ENCODE measurements at regions not wholly inside any gene's neighbourhood (a gene's known extent, or its start where the extent isn't known, plus 50 kb on each side); places are given as distances from the start of the nearest gene placed in this dataset.
A peak's percentile ranks its signal among the peaks of the same experiment; 100 is the strongest.

DNA sequence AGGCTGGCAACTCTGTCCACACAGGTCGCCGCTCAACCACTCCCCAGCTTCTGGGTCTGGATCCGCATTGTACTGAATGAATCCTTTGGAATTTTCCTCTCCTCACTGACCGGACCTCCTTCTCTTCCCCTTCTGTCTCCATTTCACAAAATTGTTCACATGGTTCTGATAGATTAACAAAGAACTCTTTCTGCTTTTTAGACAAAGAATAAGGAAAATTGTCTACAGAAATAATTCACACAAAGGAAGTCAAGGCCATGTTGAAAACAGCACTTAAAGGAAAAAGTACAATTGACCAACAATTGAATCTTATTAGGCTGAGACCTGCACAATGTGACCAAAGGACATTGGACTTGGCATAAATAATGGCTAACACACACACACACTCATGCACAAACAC is 73.6 kb upstream of the GLI2 start:
- Histone ChIP-seq H3K36me3 (ENCODE audit: control insufficient read depth, insufficient read depth, low read length) (no peaks in the 10 kb centered on the region), H3K9me3 (ENCODE audit: control insufficient read depth, insufficient read depth, low read length) (peaks cover 8% of the 10 kb centered on the region), H3K27ac (ENCODE audit: low read depth, low read length) (no peak overlapping the region), H3K4me3 (ENCODE audit: low read depth, low read length) (no peak overlapping the region), H3K4me1 (ENCODE audit: control insufficient read depth, insufficient read depth, low read length) (peaks cover 30% of the 10 kb centered on the region), H3K27me3 (ENCODE audit: control insufficient read depth, insufficient read depth, low read length) (peaks cover 8% of the 10 kb centered on the region)
- no peak for DNase-seq (ENCODE audit: low read depth in 4 of 6, low spot score in 6 of 6)
- WGBS (ENCODE audit: insufficient coverage), result 56% methylated on average over 3 of the region's 4 CpGs

DNA sequence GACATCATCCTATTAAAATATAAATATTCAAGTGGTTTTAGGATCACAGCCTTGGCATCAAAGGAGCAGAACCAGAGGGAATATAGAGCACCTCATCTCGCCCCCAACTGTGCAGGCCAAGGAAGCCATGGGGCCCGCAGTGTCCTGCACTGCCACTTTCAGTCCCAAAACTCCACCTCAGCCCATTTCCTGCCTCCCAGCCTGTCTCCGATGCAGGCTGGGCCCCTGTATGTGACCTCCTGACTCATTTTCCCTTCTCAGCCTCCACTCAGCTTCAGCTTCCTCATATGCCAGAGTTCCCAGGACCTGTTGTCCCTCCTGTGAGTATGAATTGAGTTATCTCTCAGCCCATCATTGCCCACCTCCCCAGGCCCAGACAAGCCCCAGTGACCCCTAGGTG is 72.9 kb upstream of the GLI2 start:
- H3K4me1 ChIP-seq (ENCODE audit: control insufficient read depth, insufficient read depth, low read length), result peaks cover 26% of the 10 kb centered on the region
- H3K27me3 ChIP-seq (ENCODE audit: control insufficient read depth, insufficient read depth, low read length), result peaks cover 8% of the 10 kb centered on the region
- no peak overlapping the region for H3K4me3 ChIP-seq (ENCODE audit: low read depth, low read length)
- no peak for DNase-seq (ENCODE audit: low read depth in 4 of 6, low spot score in 6 of 6)
- H3K9me3 ChIP-seq (ENCODE audit: control insufficient read depth, insufficient read depth, low read length), result peaks cover 8% of the 10 kb centered on the region
- H3K27ac ChIP-seq (ENCODE audit: low read depth, low read length), result no peak overlapping the region
- WGBS (ENCODE audit: insufficient coverage), result 77% methylated on average over 3 of the region's 3 CpGs
- H3K36me3 ChIP-seq (ENCODE audit: control insufficient read depth, insufficient read depth, low read length), result no peaks in the 10 kb centered on the region

DNA sequence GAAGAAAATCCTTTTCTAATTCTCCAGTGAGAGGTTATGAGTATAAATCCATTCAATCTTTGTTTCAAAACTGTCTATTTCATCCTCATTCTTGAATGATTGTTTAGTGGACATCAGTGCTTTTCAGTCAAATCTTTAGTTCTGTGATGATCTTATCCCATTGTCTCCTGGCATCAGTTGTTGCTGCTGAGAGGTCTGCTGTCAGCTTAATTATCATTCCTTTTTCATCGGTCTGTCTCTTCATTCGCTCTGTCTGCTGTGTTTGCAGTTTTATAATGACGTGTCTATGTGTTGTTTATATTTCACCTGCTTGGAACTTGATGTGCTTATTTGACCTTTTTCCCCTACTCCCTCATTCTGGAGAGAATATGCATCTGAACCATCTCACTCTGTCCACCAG is 69.2 kb upstream of the GLI2 start:
- H3K4me3 ChIP-seq (ENCODE audit: low read depth, low read length), result no peak overlapping the region
- no peak overlapping the region for H3K27ac ChIP-seq (ENCODE audit: low read depth, low read length)
- peaks cover 11% of the 10 kb centered on the region for H3K27me3 ChIP-seq (ENCODE audit: control insufficient read depth, insufficient read depth, low read length)
- peaks cover 28% of the 10 kb centered on the region for H3K4me1 ChIP-seq (ENCODE audit: control insufficient read depth, insufficient read depth, low read length)
- WGBS (ENCODE audit: insufficient coverage), result no CpG with 5 or more reads among the region's 3 CpGs
- DNase-seq (ENCODE audit: low read depth in 4 of 6, low spot score in 6 of 6), result no peak
- H3K9me3 ChIP-seq (ENCODE audit: control insufficient read depth, insufficient read depth, low read length), result peaks cover 8% of the 10 kb centered on the region
- no peaks in the 10 kb centered on the region for H3K36me3 ChIP-seq (ENCODE audit: control insufficient read depth, insufficient read depth, low read length)

DNA sequence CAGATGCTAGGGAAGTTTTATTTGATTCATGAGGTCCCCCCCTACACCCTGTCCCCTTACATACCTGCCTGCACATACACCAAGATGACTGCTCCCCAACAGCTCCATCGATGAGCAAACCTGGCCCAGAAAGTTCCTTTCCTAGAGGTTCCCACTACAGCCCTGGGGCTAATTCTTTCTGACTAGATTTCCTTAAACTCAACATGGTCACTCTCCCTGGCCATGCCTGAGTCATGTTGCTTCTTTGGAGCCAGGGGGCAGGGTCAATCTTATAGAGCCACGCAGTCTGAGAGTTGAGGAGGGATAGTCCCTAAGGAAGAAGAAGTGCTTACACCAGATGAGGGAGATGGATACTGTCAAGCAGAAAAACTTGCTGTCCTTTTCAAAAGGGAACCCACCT is 67.7 kb upstream of the GLI2 start:
- Histone ChIP-seq H3K9me3 (ENCODE audit: control insufficient read depth, insufficient read depth, low read length) (peaks cover 8% of the 10 kb centered on the region), H3K36me3 (ENCODE audit: control insufficient read depth, insufficient read depth, low read length) (no peaks in the 10 kb centered on the region), H3K27me3 (ENCODE audit: control insufficient read depth, insufficient read depth, low read length) (peaks cover 9% of the 10 kb centered on the region), H3K4me1 (ENCODE audit: control insufficient read depth, insufficient read depth, low read length) (peaks cover 19% of the 10 kb centered on the region), H3K4me3 (ENCODE audit: low read depth, low read length) (no peak overlapping the region), H3K27ac (ENCODE audit: low read depth, low read length) (no peak overlapping the region)
- 100% methylated on average over 1 of the region's 2 CpGs for WGBS (ENCODE audit: insufficient coverage)
- DNase-seq (ENCODE audit: low read depth in 4 of 6, low spot score in 6 of 6), result no peak

DNA sequence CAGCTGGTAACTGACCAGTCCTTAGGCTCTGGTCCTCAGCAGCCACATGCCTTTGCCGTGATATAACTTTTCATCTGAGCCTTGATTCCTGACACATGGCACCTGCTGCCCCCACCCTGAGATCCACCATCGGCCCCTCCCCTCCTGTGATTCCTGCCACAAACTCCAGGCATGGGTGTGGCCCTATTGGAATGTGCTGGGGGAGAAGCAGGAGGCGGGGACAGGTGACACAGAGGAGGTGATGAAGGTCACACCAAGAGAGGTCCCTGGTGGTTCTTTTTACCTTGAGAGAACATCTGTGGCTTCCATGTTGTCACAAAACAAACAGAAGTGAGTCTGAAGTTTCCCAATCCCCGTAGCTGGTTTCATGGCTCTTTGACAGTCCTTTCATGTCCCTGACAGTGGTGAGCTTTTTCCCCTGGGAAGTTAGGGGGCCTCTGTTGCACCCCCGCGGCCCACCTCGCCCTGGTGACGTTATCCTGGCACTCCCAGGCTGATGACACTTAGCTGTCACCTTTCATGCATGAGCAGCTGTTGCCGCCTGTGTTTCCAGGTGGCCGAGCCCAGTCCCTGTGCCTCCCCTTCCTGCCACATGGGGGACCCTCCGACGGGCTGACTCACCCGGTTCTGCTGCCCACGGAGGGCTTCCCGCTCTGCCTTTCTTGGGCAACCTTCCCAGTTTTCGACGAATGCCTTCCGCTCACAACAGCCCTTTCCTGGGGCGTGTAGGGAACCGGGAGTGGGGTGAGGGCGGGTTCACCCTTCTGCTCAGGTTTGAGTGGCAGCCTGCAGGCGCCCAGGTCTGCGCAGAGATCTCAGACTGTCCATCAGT is 66.3 kb upstream of the GLI2 start:
- peak in 1 of 6 donors; percentile 42 for DNase-seq (ENCODE audit: low read depth in 4 of 6, low spot score in 6 of 6)
- Histone ChIP-seq H3K27ac (ENCODE audit: low read depth, low read length) (no peak overlapping the region), H3K4me1 (ENCODE audit: control insufficient read depth, insufficient read depth, low read length) (peaks cover 19% of the 10 kb centered on the region), H3K27me3 (ENCODE audit: control insufficient read depth, insufficient read depth, low read length) (peaks cover 9% of the 10 kb centered on the region), H3K36me3 (ENCODE audit: control insufficient read depth, insufficient read depth, low read length) (no peaks in the 10 kb centered on the region), H3K4me3 (ENCODE audit: low read depth, low read length) (no peak overlapping the region), H3K9me3 (ENCODE audit: control insufficient read depth, insufficient read depth, low read length) (peaks cover 7% of the 10 kb centered on the region)
- WGBS (ENCODE audit: insufficient coverage), result 34% methylated on average over 21 of the region's 23 CpGs

DNA sequence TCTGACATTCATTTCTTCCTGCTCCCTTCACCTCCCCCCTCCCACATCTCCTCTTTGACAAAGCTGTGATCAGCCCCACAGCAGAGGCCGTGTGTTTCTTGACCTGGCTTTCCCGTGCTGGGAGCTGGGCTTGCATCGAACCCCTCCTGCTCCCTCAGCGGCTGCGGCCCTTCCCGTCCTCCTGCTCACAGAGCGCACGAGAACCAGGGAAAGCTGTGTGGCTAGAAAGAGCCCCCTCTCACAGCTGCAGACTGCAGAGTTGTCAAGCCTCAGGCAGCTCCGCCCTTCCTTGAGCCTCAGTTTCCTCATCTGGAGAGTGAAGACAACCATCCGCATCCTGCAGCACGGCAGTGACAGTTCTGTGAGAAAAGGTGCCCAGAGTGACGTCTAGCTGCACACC is 65.7 kb upstream of the GLI2 start:
- H3K9me3 ChIP-seq (ENCODE audit: control insufficient read depth, insufficient read depth, low read length), result peaks cover 6% of the 10 kb centered on the region
- no peak overlapping the region for H3K27ac ChIP-seq (ENCODE audit: low read depth, low read length)
- H3K4me1 ChIP-seq (ENCODE audit: control insufficient read depth, insufficient read depth, low read length), result peaks cover 19% of the 10 kb centered on the region
- 84% methylated on average over 12 of the region's 12 CpGs for WGBS (ENCODE audit: insufficient coverage)
- no peak overlapping the region for H3K4me3 ChIP-seq (ENCODE audit: low read depth, low read length)
- H3K36me3 ChIP-seq (ENCODE audit: control insufficient read depth, insufficient read depth, low read length), result no peaks in the 10 kb centered on the region
- H3K27me3 ChIP-seq (ENCODE audit: control insufficient read depth, insufficient read depth, low read length), result peaks cover 9% of the 10 kb centered on the region
- DNase-seq (ENCODE audit: low read depth in 4 of 6, low spot score in 6 of 6), result no peak

DNA sequence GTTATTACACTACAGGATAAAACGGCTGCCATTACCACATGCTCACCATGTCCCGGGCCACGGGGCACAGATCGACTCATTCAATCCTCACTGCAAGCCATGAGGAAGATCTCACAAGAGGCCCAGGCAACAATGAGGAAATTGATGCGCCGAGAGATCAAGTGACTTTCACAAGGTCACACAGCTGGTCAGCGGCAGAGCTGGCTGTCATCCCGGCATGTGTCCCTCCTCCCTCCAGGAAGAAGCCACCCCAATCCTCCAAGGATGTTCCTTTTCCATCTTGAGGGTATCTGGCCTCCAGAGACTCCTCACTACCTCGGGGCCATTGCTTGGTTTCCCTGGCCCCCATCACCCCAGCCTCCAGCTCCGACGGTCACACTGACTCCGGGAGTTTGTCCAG is 65.3 kb upstream of the GLI2 start:
- H3K36me3 ChIP-seq (ENCODE audit: control insufficient read depth, insufficient read depth, low read length), result no peaks in the 10 kb centered on the region
- H3K4me3 ChIP-seq (ENCODE audit: low read depth, low read length), result no peak overlapping the region
- no peak overlapping the region for H3K27ac ChIP-seq (ENCODE audit: low read depth, low read length)
- WGBS (ENCODE audit: insufficient coverage), result 90% methylated on average over 11 of the region's 12 CpGs
- peaks cover 10% of the 10 kb centered on the region for H3K27me3 ChIP-seq (ENCODE audit: control insufficient read depth, insufficient read depth, low read length)
- peaks cover 6% of the 10 kb centered on the region for H3K9me3 ChIP-seq (ENCODE audit: control insufficient read depth, insufficient read depth, low read length)
- H3K4me1 ChIP-seq (ENCODE audit: control insufficient read depth, insufficient read depth, low read length), result peaks cover 19% of the 10 kb centered on the region
- DNase-seq (ENCODE audit: low read depth in 4 of 6, low spot score in 6 of 6), result no peak

DNA sequence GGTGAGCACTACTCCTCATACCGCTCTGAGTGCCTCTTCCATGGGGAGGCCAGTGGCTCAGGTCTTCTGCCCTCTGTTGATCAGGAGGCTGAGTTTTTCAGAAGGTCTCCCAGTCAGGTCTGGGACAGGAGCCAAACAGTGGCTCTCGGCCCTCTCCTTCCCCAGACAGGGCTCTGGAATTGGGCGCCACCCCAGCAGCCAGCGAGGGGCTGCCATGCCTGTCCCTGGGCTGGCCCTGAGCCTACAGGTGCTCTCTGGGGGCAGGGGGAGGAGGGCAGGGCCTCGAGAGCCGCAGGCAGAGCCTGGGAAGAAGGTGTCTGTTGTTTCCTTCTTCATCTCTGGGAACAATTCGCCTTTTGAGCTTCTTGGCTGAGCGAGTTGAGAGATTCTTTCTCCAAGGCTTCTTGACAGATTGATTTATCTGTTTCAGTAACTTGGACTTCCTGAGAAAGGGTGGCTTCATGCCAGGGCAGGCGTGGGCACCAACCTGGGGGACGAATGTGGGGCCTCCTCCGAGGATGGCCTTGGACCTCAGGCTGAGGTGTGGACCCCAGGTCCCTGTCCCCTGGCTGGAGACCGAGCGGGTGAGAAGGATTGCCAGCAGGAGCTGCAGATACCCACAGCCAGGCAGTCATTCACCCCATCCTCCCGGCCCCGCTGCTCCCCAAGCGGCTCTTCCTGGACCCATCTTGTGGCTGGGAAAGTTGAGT is 64.7 kb upstream of the GLI2 start:
- no peak overlapping the region for H3K4me3 ChIP-seq (ENCODE audit: low read depth, low read length)
- H3K27ac ChIP-seq (ENCODE audit: low read depth, low read length), result no peak overlapping the region
- DNase-seq (ENCODE audit: low read depth in 4 of 6, low spot score in 6 of 6), result no peak
- peaks cover 6% of the 10 kb centered on the region for H3K9me3 ChIP-seq (ENCODE audit: control insufficient read depth, insufficient read depth, low read length)
- WGBS (ENCODE audit: insufficient coverage), result 57% methylated on average over 16 of the region's 16 CpGs
- H3K27me3 ChIP-seq (ENCODE audit: control insufficient read depth, insufficient read depth, low read length), result peaks cover 15% of the 10 kb centered on the region
- no peaks in the 10 kb centered on the region for H3K36me3 ChIP-seq (ENCODE audit: control insufficient read depth, insufficient read depth, low read length)
- peaks cover 19% of the 10 kb centered on the region for H3K4me1 ChIP-seq (ENCODE audit: control insufficient read depth, insufficient read depth, low read length)

DNA sequence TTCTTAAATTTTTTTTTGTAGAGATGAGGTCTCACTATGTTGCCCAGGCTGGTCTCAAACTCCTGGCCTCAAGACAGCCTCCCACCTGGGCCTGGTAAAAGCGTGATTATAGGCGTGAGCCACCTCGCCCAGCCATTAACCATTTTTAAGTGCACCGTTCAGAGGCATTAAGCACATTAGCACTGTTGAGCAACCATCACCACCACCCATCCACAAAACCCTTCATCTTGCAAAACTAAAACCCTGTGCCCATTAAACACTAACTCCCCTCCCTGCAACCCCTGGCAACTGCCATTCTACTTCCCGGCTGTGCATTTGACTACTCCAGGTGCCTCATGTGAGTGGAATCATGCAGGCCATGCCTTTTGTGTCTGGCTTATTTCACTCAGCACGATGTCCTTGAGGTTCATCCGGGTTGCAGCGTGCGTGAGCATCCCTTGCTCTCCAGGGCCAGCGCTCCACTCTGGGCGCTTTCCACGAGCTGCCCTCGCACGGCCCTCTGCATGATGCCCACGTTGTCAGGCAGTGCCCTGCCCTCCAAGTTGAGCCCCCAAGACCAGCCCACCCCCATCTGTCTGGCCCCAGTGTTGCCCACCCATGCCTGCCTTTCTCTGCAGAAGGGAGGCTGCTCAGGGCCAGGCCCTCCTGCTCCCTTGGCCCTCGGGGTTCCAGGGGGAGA is 63.0 kb upstream of the GLI2 start:
- 85% methylated on average over 16 of the region's 16 CpGs for WGBS (ENCODE audit: insufficient coverage)
- H3K27ac ChIP-seq (ENCODE audit: low read depth, low read length), result no peak overlapping the region
- DNase-seq (ENCODE audit: low read depth in 4 of 6, low spot score in 6 of 6), result no peak
- no peaks in the 10 kb centered on the region for H3K36me3 ChIP-seq (ENCODE audit: control insufficient read depth, insufficient read depth, low read length)
- no peak overlapping the region for H3K4me3 ChIP-seq (ENCODE audit: low read depth, low read length)
- H3K9me3 ChIP-seq (ENCODE audit: control insufficient read depth, insufficient read depth, low read length), result no peaks in the 10 kb centered on the region
- H3K4me1 ChIP-seq (ENCODE audit: control insufficient read depth, insufficient read depth, low read length), result peaks cover 19% of the 10 kb centered on the region
- peaks cover 16% of the 10 kb centered on the region for H3K27me3 ChIP-seq (ENCODE audit: control insufficient read depth, insufficient read depth, low read length)

Data from spinal cord (tissue), 9 donors.